Thoracic aorta (tissue), 2 donors: ENCODE measurements at regions not wholly inside any gene's neighbourhood (a gene's known extent, or its start where the extent isn't known, plus 50 kb on each side); places are given as distances from the start of the nearest gene placed in this dataset.
"Not testable (repeated sequence)": the region's sequence is repeated elsewhere in the genome, so short reads cannot be mapped to it uniquely, and the experiment has no call there.

ENCODE experiments used
- ATAC-seq: fragments of 150-250 bp; one replicate; pipeline ENCODE4 v1.8.0; 2017; ENCODE audit warnings: low read depth; ENCODE audit not compliant: insufficient number of reproducible peaks, low FRiP score
- DNase-seq: peaks from one replicate; pipeline ENCODE4 v3.0.0-alpha.2; 2020; ENCODE audit warnings: low spot score
- H3K27ac ChIP-seq, 2 donors: fragments of 200-600 bp; sonication (generic); 1 replicate in 1 of 2; 2 replicates in 1 of 2; pipeline ENCODE4 v1.5.1; 2016; ENCODE audit warnings: mild to moderate bottlenecking in 2 of 2, moderate library complexity in 2 of 2
- H3K27me3 ChIP-seq: fragments of 200-600 bp; sonication (generic); replicated peaks from 2 replicates; pipeline ENCODE4 v1.6.0; 2016; ENCODE audit warnings: mild to moderate bottlenecking; ENCODE audit not compliant: insufficient read depth
- H3K36me3 ChIP-seq: fragments of 200-600 bp; sonication (generic); one replicate; pipeline ENCODE4 v1.5.1; 2016
- H3K4me1 ChIP-seq, 2 donors: fragments of 200-600 bp; sonication (generic); 1 replicate in 1 of 2; 2 replicates in 1 of 2; pipeline versions ENCODE4 v1.5.1 to v1.6.0; 2016; ENCODE audit warnings: low read depth in 2 of 2, mild to moderate bottlenecking in 1 of 2; ENCODE audit not compliant: control insufficient read depth in 1 of 2
- H3K4me3 ChIP-seq: fragments of 200-600 bp; sonication (generic); 2 replicates; pipeline ENCODE4 v1.5.1; 2016; ENCODE audit warnings: mild to moderate bottlenecking
- H3K9me3 ChIP-seq: fragments of 200-600 bp; sonication (generic); 2 replicates; pipeline ENCODE4 v1.5.1; 2016
- TF ChIP-seq, protein P1 (sequence below): fragments of 200-600 bp; sonication (generic); IDR thresholded peaks from one replicate; pipeline ENCODE4 v1.5.1; 2019; ENCODE audit warnings: antibody characterized with exemption

GRCh38 chr3:78086150-78086549, 1046.3 kb downstream of the ROBO2 start:
- no peak for ATAC-seq

GRCh38 chr3:78087134-78087533, 1047.2 kb downstream of the ROBO2 start:
- Histone ChIP-seq H3K27ac (no peak overlapping the region), H3K36me3 (no peaks in the 10 kb centered on the region), H3K4me3 (no peak overlapping the region), H3K9me3 (no peaks in the 10 kb centered on the region), H3K4me1 (no peaks in the 10 kb centered on the region), H3K27me3 (no peaks in the 10 kb centered on the region)
- TF ChIP-seq, protein P1, sequence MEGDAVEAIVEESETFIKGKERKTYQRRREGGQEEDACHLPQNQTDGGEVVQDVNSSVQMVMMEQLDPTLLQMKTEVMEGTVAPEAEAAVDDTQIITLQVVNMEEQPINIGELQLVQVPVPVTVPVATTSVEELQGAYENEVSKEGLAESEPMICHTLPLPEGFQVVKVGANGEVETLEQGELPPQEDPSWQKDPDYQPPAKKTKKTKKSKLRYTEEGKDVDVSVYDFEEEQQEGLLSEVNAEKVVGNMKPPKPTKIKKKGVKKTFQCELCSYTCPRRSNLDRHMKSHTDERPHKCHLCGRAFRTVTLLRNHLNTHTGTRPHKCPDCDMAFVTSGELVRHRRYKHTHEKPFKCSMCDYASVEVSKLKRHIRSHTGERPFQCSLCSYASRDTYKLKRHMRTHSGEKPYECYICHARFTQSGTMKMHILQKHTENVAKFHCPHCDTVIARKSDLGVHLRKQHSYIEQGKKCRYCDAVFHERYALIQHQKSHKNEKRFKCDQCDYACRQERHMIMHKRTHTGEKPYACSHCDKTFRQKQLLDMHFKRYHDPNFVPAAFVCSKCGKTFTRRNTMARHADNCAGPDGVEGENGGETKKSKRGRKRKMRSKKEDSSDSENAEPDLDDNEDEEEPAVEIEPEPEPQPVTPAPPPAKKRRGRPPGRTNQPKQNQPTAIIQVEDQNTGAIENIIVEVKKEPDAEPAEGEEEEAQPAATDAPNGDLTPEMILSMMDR, result no peak
- no peak for ATAC-seq
- no peak for DNase-seq

More at GRCh38 chr3:78086150-78086549, 1046.3 kb downstream of the ROBO2 start:
- Histone ChIP-seq H3K27me3 (no peaks in the 10 kb centered on the region), H3K36me3 (no peaks in the 10 kb centered on the region), H3K4me1 (no peaks in the 10 kb centered on the region), H3K27ac (no peak overlapping the region), H3K4me3 (no peak overlapping the region), H3K9me3 (no peaks in the 10 kb centered on the region)
- TF ChIP-seq, protein P1, result no peak
- DNase-seq, result no peak

DNA sequence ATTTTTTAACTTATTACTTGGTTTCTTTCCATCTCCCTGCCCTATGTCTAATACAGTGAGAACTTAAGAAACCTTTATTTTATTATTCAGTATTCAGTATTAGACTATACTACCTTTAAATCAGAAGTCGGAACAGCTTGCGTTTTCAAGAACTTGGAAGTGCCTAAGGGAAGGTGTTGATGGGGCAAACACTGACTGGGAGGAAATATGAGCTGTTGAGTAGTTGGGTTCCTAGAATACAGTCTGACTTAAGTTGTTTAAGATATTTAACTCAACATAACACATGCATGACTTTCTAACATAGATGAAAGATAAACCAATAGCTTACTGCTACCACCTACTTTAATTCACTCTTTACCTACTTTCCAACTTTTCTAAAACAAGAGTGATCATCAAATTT, 1048.1 kb downstream of the ROBO2 start:
- Histone ChIP-seq H3K4me3 (no peak overlapping the region), H3K36me3 (no peaks in the 10 kb centered on the region), H3K4me1 (no peaks in the 10 kb centered on the region), H3K9me3 (no peaks in the 10 kb centered on the region), H3K27me3 (no peaks in the 10 kb centered on the region), H3K27ac (no peak overlapping the region)
- DNase-seq (no peak), ATAC-seq (no peak)
- TF ChIP-seq, protein P1, result no peak

- no peaks in the 10 kb centered on the region for H3K36me3 ChIP-seq
- TF ChIP-seq, protein P1, result no peak
- no peaks in the 10 kb centered on the region for H3K9me3 ChIP-seq
- no peak overlapping the region for H3K27ac ChIP-seq
- H3K4me1 ChIP-seq, result no peaks in the 10 kb centered on the region
- ATAC-seq, result no peak
- DNase-seq, result no peak
- no peak overlapping the region for H3K4me3 ChIP-seq
- H3K27me3 ChIP-seq, result no peaks in the 10 kb centered on the region
Measured at GRCh38 chr3:78090382-78090781, 1050.5 kb downstream of the ROBO2 start.

GRCh38 chr3:78091478-78092119, 1051.7 kb downstream of the ROBO2 start:
- Histone ChIP-seq H3K4me3 (no peak overlapping the region), H3K4me1 (no peaks in the 10 kb centered on the region), H3K27me3 (no peaks in the 10 kb centered on the region), H3K36me3 (no peaks in the 10 kb centered on the region), H3K9me3 (no peaks in the 10 kb centered on the region), H3K27ac (no peak overlapping the region)
- ATAC-seq (no peak), DNase-seq (no peak)
- TF ChIP-seq, protein P1, result no peak

GRCh38 chr3:78092574-78092973, 1052.7 kb downstream of the ROBO2 start:
- not testable (repeated sequence) for H3K9me3 ChIP-seq, H3K27me3 ChIP-seq, H3K4me3 ChIP-seq, H3K27ac ChIP-seq, H3K36me3 ChIP-seq, ATAC-seq, DNase-seq, H3K4me1 ChIP-seq
